GM21528 (cell line): ENCODE measurements at regions not wholly inside any gene's neighbourhood (a gene's known extent, or its start where the extent isn't known, plus 50 kb on each side); places are given as distances from the start of the nearest gene placed in this dataset.
"Not testable (repeated sequence)": the region's sequence is repeated elsewhere in the genome, so short reads cannot be mapped to it uniquely, and the experiment has no call there.

Source experiments
- ATAC-seq: cut with Tn5 transposase; IDR thresholded peaks from one replicate; pipeline ENCODE4 v1.9.1; 2021; ENCODE audit warnings: mild to moderate bottlenecking, moderate library complexity; ENCODE audit not compliant: unreplicated experiment, low FRiP score

DNA sequence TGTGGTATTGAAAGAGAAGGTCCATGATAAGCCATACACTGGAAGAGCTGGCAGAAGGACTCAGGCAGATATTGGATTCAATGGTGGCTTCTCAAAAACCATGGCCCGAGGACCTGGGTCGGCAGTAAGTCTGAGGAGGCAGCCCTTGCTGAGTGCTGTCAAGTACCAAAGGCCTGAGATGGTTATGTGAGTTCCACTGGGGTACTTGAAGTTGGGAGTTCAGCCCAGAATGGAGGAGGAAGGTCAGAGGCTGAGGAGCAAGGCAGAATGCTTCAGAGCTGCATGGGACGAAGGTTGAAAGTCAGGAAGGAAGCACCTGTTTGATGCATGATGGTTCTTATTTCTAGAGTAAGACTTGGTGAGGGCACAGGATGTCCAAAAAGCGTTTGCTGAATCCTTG is 194.9 kb downstream of the DIRAS2 start:
- ATAC-seq: no peak

DNA sequence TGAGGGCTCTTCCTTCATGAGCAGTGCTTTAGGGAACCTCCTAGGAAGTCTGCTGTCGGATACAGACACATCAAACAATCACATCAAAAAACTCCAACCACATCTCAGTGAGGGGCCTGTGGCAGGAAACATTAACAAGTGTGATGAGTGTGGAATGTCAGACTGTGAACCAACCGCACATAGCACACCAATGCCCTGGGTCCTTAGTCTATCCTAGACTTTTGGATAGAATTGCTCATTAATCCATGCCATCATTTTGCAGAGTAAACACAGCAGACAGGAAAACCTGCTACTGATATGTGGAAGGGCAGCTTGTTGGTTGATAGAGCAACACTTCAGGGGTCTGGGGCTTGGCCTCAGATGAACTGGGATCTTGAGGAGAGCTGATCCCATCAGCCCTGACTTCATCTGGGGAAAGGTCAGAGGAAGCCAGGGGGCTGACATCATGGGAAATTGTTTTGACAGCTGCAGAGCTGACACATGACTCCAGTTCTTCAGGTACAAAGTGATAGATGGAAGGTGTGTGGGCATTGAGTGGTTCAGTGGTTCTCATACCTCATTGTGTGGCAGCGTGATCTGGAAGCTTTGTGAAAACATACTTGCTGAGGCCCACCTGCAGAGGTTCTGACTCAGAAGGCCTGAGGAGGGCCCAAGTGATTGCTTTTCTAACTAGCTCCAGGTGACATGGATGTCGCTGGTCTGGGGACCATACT is 193.3 kb downstream of the DIRAS2 start:
- no peak for ATAC-seq

DNA sequence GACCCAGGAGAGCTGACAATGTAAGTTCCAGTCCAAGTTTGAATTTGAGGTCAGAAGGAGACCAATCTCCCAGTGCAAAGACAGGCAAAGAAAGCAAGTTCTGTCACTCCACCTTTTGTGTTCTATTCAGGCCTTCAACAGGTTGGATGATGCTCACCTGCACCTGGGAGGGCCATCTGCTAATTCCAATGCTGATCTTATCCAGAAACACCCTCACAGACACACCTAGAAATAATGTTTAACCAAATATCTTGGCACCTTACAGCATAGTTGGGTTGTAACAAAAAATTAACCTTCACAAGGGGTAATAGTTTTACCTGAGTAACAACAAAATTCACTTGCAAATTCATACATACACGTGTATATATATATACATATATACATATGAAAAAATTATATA is 190.8 kb downstream of the DIRAS2 start:
- no peak for ATAC-seq

DNA sequence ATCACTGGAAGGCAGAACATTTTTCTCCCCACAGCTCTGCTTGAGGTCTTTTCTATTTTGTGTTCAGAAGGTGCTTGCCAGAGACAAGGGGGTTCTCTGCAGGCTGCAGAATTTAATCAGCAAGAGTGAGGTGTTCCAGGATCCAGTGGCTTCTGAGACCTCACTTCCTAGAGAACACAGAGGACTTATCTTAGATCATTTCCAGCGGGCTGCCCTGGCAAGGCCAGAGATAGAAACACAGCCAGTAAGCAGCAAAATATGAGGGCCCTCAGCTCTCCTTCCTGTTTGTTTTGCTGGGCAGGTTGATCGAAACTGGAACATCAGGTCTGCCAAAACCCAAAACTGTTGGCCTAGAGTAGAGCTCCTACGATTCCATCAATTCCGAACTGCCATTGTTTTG is 187.3 kb downstream of the DIRAS2 start:
- no peak for ATAC-seq

DNA sequence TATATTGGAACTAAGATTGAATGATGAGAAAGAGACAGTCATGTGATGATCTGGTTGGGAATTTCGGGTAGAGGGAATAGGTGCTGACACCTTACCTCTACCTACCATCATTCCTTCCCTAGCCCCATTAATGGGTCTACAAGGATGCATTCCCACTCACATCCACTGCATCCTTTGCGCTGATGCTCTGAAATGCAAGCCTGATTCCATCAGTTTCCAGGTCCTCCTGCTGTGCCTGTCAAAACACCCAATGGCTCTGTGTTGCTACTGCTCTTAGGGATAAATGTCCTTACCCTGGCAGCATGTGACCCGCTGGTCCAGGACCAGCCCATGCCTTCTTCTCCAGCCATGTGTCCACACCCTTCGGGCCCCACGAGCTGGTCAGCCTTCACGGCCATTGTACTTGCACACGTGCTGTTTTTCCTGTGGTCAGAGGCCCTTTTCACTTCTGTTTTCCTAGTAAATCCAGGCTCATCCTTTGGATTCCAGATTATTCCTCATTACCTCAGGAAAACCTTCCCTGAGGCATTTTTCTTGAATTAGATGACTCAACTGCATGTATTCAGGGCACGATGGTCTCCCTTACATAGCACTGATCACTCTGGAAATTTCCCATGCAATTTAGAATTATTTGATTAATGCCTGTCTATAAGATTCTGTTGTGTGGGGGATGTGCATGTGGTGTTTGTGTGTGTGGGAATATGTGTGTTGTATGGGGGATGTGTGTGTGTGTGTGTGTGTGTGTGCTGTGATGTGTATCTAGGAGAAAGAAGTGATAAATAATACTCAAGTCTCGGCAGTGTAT is 185.0 kb downstream of the DIRAS2 start:
- no peak for ATAC-seq

DNA sequence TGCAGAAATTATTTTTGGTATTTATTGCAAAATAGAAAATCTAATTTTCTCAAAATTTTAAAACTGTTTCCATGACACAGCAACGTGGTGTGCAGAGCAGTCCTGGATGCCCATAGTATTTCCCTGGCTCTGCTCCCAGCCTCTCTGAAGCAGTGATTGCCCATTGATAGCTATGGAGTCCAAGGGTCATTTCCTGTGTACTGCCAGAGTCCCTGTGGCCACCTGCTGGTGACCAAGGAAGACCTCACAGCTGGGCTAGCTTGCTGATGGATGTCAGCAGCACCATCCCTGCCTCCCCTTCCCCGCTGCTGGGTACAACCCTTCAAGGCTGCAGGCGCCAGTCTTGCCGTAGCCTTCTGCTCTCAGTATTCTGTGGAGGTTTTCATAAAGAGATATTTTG is 184.1 kb downstream of the DIRAS2 start:
- ATAC-seq: no peak

DNA sequence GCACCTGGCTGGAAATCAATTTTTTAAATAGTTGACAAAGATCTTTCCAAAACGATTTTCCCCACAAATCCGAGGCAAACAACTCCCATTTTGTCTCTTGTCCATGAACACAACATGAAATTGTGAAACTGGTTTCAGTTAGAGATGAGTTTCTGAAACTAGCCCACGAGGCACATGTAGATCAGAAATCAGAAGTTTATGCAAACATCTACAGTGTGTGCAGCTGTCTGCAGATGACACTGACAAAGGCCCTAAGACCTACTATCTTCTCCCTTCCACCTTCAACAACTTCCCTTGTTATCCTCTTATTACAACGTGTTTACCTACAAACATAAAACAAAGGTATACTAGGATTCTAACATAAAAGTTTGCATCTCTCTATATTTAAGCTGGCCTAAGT is 183.3 kb downstream of the DIRAS2 start:
- peak; percentile 84 for ATAC-seq

DNA sequence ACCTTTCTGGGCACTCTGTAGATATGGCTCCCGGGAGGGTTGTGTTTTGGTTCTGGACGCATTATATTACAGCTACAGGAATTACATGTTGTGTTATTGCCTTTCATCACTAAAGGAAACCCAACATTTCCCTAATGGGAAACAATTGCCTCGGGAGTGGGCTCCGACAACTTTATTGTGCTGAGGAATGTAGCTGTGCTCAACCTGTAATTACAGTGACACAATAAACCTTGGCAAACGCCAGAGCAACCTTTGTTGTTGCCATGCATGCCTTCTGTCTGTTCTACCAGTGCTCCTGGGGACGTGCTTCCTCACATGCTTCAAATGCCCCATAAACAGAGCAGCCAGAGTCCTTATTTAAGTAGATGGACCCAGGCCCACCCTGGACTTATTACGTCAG is 182.4 kb downstream of the DIRAS2 start:
- no peak for ATAC-seq

DNA sequence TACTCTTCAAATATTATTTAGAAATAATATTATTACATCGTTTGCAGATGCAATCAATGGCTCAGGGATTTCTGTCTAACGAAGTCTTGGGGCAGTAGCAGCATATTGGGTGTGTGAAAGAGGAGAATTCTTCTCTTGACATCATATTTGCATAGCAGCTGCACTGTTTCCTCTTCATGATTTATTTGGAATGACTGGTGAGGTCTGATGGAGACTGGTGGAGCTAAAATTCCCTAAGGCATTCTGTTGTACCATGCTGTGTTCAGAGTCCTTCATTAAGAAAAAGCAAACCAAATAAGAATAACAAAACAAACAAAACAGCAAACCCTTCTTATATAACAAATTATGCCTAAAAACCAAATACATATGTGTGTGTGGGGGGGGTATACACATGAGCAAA is 177.6 kb downstream of the DIRAS2 start:
- no peak for ATAC-seq

DNA sequence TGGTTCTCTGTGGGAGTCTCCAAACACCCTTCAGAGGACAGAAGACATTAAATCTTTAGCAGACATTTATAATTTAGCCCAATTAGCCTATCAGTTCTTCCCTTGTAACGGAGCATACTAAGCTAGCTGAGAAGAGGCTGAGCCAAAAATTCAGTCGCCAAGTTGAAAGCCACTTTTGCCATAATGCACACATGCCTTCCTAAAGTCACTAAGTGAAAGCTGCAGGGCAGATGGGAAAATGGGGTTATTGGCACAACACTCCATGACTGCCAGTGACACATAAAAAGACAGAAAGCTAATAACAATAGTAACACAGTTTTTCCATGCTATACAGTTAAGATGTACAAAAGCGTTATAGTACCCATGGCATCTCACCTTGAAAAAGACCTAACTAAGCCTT is 176.2 kb downstream of the DIRAS2 start:
- ATAC-seq: no peak

DNA sequence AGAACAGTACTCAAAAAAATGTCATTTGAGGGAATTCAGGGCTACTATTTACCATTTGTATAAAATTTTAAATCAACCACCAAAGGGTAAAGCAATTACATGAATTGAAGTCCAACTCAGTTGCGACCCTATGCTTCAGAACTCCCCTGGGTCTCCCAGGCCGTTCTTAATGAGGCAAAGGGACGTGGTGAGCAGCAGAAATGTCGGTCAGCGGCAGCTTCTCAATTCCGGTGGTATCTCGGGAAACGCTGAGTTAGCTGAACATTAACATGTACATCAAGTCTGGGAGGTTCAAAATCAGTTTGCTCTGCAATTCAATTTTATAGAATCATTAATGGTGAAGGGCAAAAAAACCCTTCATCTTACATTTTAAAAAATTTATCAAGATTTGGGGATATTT is 173.2 kb downstream of the DIRAS2 start:
- ATAC-seq: no peak

DNA sequence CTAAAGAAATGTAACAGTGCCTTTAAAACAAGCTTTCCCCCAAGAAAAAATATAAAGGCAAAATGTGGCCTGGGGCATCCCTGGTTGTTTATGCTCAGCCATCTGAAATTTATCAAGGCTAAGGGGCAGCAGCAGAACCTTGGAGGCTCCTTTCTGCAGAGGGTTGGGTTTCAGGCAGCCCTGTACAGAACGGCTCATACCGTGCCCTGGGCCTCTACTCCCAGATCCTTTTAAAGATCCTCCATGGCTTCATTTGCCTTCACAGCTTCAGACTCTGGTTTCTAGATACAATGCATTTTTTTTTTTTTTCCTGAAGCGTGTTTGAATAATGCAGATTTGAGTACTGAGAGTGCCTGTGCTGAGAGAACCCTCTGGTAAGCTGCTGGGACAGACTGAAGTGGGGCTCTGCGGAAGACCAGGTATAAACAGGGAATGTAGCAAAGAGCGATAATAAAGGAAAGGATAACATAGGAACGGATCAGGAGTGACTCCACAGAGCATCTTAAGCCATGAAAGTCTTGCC is 172.7 kb downstream of the DIRAS2 start:
- ATAC-seq: no peak

DNA sequence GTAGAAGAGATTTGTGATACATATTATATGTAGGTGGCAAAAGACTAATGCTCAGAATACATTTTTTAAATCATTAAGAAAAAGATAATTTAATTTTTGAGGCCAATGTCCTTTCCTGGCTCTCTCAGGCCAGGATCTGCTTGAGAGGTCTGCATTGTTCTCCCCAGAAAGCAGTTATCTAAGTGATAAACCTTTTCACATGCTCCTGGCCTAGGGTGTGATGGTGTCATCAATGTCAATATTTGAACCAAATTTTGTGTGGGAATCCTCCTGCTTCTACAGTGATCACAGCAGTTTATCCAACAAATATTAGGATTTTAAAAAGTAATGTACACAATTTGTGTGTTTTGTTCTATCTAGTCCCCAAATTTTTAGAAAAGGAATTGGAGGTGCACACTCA is 166.6 kb downstream of the DIRAS2 start:
- ATAC-seq: no peak

DNA sequence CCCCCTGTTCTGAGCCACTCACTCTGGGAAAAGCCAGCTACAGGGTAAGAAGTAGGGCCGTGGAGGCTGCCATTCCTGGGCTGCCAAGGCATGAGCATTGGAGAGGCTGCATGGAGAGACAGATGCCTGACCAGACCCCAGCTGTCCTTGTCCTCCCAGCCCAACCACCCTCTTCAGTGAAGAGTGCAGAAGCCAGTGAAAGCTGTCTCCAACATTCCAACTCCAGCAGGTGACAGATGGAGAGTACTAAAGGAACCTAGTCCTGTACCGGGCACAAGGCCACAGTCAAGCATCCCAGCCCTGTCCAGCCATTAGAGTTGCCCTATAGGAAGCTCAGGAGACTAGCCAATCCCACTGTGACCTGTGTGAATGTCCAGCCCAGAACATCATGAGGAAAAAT is 165.1 kb downstream of the DIRAS2 start:
- no peak for ATAC-seq

DNA sequence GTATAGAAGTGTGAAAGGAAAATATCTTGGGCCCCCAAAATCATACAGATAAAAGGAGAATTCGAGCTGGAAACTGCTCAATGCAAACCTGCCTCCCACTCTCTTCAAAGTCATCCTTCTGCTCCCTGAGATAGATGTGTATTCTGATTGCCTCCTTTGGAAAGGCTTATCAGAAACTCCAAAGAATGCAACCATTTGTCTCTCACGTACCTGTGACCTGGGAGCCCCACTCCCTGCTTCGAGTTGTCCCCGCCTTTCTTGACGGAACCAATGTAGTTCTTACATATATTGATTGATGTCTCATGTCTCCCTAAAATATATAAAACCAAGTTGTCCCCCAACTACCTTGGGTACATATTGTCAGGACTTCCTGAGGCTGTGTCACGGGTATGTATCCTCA is 163.8 kb downstream of the DIRAS2 start:
- ATAC-seq: no peak

DNA sequence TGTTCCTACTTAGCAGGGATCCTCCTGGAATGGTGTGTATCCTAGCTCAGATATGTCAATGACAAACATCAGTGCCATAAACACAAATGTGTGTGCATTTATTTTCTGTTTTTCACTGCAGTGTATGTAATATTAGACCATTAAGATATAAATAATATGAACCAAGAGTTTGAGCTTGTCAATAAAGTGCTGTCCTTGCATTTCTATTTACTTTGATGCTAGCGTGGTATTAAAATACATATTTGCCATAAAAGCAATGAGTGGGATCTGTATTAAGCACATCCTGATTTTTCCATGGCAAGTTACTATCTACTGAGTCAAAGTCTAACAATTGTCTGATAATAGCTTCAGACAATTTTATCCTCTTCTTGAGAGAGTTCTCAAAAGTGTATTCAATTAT is 157.6 kb downstream of the DIRAS2 start:
- ATAC-seq: no peak

DNA sequence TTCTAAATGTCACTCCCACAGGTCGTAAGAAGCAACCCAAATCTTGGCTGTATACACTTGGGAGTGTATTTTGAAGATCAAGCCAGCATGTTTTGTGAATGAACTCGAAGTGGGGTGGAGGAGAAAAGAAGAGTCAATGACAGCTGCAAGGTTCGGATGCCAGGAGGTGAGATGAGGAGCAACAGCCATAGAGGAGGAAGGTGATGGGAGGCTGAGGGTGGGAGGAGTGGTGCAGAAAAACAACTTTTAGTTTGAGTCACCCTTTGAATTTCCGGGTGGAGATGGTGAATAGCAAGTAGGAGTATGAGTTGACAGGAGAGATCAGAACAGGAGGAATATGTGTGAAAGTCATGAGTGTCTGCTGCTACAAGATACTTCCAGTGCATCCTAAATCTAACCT is 153.6 kb downstream of the DIRAS2 start:
- ATAC-seq: no peak

DNA sequence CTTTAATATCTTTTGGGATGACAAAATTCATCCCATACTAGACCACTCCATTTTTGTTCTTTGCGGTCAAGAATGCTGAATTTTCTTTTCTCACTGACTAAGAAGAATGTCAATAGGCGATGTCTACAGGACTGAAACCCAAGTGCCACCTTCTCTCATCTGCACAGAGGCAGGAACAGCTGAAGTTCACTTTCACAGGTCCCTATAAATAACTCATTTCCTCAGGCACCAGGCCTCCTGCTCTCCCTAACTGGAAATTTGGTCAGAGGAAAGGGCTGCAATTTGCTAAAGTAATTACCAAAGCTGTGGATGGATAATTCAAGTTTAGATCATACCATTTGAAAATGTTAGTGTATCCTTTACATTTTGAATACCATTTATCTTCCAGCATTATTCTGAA is 142.9 kb downstream of the DIRAS2 start:
- ATAC-seq: no peak

DNA sequence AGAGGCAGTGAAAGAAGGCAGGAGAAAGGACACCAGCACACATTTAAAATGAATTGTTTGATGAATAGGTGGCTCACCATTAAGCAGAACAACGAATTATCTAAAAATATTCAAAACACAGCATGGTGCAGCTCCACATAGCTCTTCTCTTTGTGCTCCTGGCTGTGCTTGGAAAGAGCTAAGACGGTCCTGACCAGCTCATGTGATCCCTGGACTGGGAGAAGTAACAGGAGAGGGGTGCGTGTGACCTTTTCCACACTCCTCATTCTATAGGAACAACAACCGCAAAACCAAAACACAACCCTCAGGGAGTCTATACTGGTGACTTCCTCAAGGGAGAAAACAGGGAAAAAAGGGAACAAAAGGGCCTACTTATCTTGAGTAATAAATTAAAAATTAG is 140.5 kb downstream of the DIRAS2 start:
- no peak for ATAC-seq

DNA sequence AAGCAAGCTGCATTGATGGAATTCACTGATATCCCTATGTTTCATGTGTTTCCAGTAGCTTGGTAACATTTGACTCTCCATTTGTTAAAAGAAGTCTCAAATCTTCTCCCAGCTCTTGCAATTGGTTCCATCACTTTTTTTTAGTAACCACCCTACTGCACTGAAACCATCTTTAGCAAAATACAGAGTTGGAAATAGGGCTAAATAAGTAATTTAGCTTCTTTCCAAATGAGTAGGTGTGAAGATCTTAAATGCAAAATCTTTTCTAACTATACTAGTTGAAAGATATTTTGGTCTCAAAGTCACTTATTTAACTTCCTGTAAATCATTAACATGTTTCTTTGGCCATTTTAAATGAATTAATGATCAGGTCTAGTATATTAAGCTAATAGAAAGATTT is 138.1 kb downstream of the DIRAS2 start:
- no peak for ATAC-seq

DNA sequence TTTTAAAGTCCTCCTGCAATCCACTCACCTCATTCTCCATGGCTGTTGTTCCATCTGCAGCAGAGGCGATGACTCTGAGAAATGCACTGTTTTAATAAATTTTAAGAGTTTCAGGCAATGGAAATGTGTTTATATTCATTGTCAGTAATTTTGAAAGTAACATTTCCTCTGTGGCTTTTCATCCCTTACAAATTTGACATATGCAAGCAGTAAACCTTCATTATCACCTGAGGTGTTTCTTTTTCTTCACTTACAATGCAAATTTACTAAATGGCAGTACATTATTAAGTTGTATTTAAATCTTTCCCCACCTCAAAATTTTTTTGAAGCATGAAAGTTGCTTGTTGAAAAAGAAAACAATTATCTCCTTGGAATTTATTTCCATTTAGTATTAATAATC is 136.9 kb downstream of the DIRAS2 start:
- no peak for ATAC-seq

DNA sequence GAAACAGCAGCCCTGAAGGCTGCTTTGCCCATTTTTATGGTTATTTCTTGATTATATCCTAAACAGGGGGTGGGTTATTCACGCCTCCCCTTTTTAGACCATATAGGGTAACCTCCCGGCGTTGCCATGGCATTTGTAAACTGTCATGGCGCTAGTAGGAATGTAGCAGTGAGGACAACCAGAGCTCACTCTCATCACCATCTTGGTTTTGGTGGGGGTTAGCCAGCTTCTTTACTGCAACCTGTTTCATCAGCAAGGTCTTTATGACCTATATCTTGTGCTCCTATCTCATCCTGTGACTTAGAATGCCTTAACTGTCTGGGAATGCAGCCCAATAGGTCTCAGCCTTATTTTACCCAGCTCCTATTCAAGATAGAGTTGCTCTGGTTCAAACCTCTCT is 136.2 kb downstream of the DIRAS2 start:
- not testable (repeated sequence) for ATAC-seq
